ENCODE measurements at regions not wholly inside any gene's neighbourhood (a gene's known extent, or its start where the extent isn't known, plus 50 kb on each side); places are given as distances from the start of the nearest gene placed in this dataset.
A peak's percentile ranks its signal among the peaks of the same experiment; 100 is the strongest.

GRCh38 chr10:21314906-21315644, 210.4 kb downstream of the SKIDA1 start:
- TF ChIP-seq ZBTB11 (CRISPR knock-in tag; IDR thresholded peaks at IDR 0.05) = no peak
- TF ChIP-seq MTA2 (IDR thresholded peaks at IDR 0.05; ENCODE audit: low read depth) = no peak
- TF ChIP-seq CTCF (IDR thresholded peaks at IDR 0.05 in 2 of 3, conservative IDR thresholded peaks at IDR 0.05 in 1 of 3; ENCODE audit: control insufficient read depth in 2 of 3, extremely low read depth in 1 of 3, insufficient read depth in 1 of 3, low read depth in 3 of 3, low read length in 3 of 3) = no peak
- TF ChIP-seq MYC (IDR thresholded peaks at IDR 0.05; ENCODE audit: insufficient read depth, insufficient read length, insufficient replicate concordance, low read length, severe bottlenecking) = no peak
- TF ChIP-seq ZBED1 (IDR thresholded peaks at IDR 0.05; ENCODE audit: borderline replicate concordance) = no peak
- TF ChIP-seq SMARCA5 (IDR thresholded peaks at IDR 0.05) = no peak
- no peak for TF ChIP-seq CREB1 (IDR thresholded peaks at IDR 0.05; ENCODE audit: low read depth)
- no peak for TF ChIP-seq HCFC1 (IDR thresholded peaks at IDR 0.05; ENCODE audit: low read length)
- RAD21 ChIA-PET (ENCODE audit: unreplicated experiment) = no interaction called here
- Histone ChIP-seq H3K36me3 (ENCODE audit: control insufficient read depth in 2 of 2, insufficient read depth in 2 of 2, low read length in 1 of 2) (no peaks in the 10 kb centered on the region), H3K9ac (ENCODE audit: control insufficient read depth, insufficient read depth, low read length) (no peak overlapping the region), H3K79me2 (ENCODE audit: control insufficient read depth, insufficient read depth, low read length) (no peaks in the 10 kb centered on the region), H2AFZ (ENCODE audit: control insufficient read depth, low read depth, low read length) (peak overlapping the region; percentile 41), H3K27me3 (replicated peaks in 1 of 2; ENCODE audit: control insufficient read depth in 2 of 2, insufficient read depth in 2 of 2, low read length in 1 of 2) (no peaks in the 10 kb centered on the region), H3K4me3 (no peak overlapping the region), H3K27ac (ENCODE audit: control insufficient read depth, insufficient read depth) (0 out of 2 replicates have a peak overlapping the region, but pooled peaks have one; percentile 25), H3K4me1 (ENCODE audit: control insufficient read depth, insufficient read depth, low read length) (peaks cover 19% of the 10 kb centered on the region), H3K4me2 (ENCODE audit: control insufficient read depth, insufficient read depth) (peak overlapping the region; percentile 87), H4K20me1 (ENCODE audit: control insufficient read depth, insufficient read depth) (no peaks in the 10 kb centered on the region), H3K9me3 (replicated peaks; ENCODE audit: control insufficient read depth, insufficient read depth, low read length) (no peaks in the 10 kb centered on the region)
- intact Hi-C loops (cut with micrococcal nuclease; ENCODE audit: unreplicated experiment) = no loop called here
- no TSS peak for BruUV-seq (replicated peaks)
- in situ Hi-C loops (cut with MboI) = no loop called here
- DNase-seq (ENCODE audit: low read depth, low spot score) (no peak), ATAC-seq (no peak; the same call in 1 of the 3 replicates), FAIRE-seq (no peak)
- SMC1A ChIA-PET (ENCODE audit: uncharacterized antibody, unreplicated experiment) = interaction anchor here (1.1 kb wide), 1 partner anchor 22 kb away, joined by 3 read pairs; no protein-coding TSS in a partner anchor
- WGBS (ENCODE audit: insufficient coverage, insufficient replicate concordance, low lambda C conversion rate, missing lambda C conversion rate) = 46% methylated on average over 9 of the region's 13 CpGs
- POLR2A ChIA-PET = no interaction called here
- CTCF ChIA-PET = no interaction called here
